RWPE1 (cell line): ENCODE measurements at regions not wholly inside any gene's neighbourhood (a gene's known extent, or its start where the extent isn't known, plus 50 kb on each side); places are given as distances from the start of the nearest gene placed in this dataset.
"Not testable (repeated sequence)": the region's sequence is repeated elsewhere in the genome, so short reads cannot be mapped to it uniquely, and the experiment has no call there.

Experiments used
- CTCF ChIA-PET: fragments of 350-600 bp; sonication (Branson Sonifier 250); formaldehyde crosslinking; extraction: SDS; loops from one replicate; lab custom pipeline; 2021; lab: Yijun Ruan, JAX
- POLR2A ChIA-PET: fragments of 400-600 bp; formaldehyde crosslinking; extraction: SDS; loops from one replicate; lab custom pipeline; 2020; ENCODE audit warnings: antibody characterized with exemption; ENCODE audit not compliant: low non-redundant PET; lab: Yijun Ruan, JAX
- DNase-seq: peaks from one replicate; pipeline ENCODE4 v3.0.0; 2012; ENCODE audit warnings: low spot score
- H3K27ac ChIP-seq: fragments of 450-650 bp; 2 replicates; pipeline ENCODE4 v1.5.1; 2017
- TF ChIP-seq, protein P1 (sequence below): fragments of 450-650 bp; conservative IDR thresholded peaks from 2 replicates; pipeline ENCODE4 v1.5.1; 2017; ENCODE audit warnings: low read depth, mild to moderate bottlenecking

DNA sequence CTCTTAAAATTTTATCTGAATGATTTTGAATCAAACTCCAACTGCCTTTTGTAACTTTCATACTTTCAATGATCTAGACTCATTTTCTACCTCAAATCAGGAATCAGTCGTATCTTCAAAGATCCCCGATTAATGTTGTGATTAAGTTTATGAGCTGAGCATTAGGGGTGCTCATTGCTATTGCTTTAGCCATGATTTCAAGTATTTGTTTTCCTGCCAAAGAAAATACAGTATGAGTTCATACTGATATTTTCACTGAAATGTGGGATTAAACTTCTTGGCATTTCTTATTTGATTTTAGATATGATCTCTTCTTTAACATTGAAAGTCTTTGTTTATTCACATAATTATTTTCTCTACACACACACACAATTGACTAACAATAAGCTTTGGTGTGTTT is 785.6 kb downstream of the NTRK3 start:
- TF ChIP-seq, protein P1, sequence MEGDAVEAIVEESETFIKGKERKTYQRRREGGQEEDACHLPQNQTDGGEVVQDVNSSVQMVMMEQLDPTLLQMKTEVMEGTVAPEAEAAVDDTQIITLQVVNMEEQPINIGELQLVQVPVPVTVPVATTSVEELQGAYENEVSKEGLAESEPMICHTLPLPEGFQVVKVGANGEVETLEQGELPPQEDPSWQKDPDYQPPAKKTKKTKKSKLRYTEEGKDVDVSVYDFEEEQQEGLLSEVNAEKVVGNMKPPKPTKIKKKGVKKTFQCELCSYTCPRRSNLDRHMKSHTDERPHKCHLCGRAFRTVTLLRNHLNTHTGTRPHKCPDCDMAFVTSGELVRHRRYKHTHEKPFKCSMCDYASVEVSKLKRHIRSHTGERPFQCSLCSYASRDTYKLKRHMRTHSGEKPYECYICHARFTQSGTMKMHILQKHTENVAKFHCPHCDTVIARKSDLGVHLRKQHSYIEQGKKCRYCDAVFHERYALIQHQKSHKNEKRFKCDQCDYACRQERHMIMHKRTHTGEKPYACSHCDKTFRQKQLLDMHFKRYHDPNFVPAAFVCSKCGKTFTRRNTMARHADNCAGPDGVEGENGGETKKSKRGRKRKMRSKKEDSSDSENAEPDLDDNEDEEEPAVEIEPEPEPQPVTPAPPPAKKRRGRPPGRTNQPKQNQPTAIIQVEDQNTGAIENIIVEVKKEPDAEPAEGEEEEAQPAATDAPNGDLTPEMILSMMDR, result no peak
- H3K27ac ChIP-seq, result no peak overlapping the region
- POLR2A ChIA-PET, result no interaction called here
- CTCF ChIA-PET, result interaction anchor here (0.6 kb wide), 1 partner anchor 319 kb away, joined by 3 read pairs; no protein-coding TSS in a partner anchor
- DNase-seq, result no peak

DNA sequence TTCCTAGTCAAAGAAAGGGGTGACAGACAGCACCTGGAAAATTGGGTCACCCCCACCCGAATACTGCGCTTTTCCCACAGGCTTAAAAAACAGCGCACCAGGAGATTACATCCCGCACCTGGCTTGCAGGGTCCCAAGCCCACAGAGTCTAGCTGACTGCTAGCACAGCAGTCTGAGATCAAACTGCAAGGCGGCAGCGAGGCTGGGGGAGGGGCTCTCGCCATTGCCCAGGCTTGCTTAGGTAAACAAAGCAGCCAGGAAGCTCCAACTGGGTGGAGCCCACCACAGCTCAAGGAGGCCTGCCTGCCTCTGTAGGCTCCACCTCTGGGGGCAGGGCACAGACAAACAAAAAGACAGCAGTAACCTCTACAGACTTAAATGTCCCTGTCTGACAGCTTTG is 792.6 kb downstream of the NTRK3 start:
- H3K27ac ChIP-seq, CTCF ChIA-PET, POLR2A ChIA-PET, DNase-seq: not testable (repeated sequence)

DNA sequence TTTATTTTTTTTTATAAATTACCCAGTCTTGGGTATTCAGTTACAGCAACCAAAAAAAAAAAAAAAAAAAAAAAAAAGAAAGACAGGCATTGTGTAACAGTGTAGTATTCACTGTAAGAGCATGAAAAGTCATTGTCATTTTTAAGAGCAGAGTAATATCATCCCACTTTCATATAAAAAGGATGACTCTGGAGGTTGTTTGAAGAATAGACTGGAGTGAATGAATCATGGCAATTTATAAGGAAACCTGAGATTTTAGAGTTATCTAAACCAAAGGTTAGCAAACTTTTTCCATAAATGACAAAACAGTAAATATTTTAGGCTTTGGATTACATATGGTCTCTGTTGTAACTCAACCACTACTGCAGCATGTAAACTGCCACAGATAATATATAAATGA is 794.9 kb downstream of the NTRK3 start:
- ChIA-PET CTCF (no interaction called here), POLR2A (no interaction called here)
- DNase-seq, result no peak
- TF ChIP-seq, protein P1, result no peak
- no peak overlapping the region for H3K27ac ChIP-seq

DNA sequence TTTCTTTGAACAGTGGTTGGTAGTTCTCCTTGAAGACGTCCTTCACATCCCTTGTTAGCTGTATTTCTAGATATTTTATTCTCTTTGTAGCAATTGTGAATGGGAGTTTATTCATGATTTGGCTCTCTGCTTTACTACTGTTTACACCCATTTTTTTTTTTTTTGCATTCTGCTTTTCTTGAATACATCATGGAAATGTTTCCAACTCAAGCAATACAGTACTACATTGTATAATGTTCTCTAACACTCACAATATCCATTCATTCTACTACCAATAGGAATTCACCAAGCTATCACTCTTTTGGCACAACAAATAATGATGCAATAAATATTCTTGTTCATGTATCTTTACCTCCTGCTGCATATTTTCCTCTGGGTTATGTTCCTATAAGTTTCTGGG is 801.7 kb downstream of the NTRK3 start:
- ChIA-PET CTCF (no interaction called here), POLR2A (interaction anchor here (0.7 kb wide), 1 partner anchor 1563 kb away, joined by 12 read pairs; no protein-coding TSS in a partner anchor)
- TF ChIP-seq, protein P1, result no peak
- H3K27ac ChIP-seq, result no peak overlapping the region
- no peak for DNase-seq

DNA sequence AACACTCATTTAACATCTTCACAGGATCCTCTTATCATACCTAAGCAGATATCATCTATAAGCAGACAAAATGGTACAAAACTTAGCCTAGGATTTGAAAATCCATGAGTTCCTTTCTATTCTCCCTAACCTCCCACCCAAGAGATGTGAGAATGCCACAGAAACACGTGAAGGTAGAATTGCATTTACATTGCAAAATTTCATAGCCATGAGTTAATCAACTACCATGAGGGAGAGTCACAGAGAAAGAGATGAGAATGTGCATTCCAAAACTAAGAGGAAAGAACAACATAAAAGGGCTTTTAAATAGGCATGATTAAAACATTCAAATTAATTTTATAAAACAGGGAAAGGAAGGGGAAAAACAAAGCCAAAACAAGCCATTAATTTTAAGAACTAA is 806.2 kb downstream of the NTRK3 start:
- H3K27ac ChIP-seq, result no peak overlapping the region
- ChIA-PET POLR2A (no interaction called here), CTCF (no interaction called here)
- TF ChIP-seq, protein P1, result no peak
- DNase-seq, result no peak

DNA sequence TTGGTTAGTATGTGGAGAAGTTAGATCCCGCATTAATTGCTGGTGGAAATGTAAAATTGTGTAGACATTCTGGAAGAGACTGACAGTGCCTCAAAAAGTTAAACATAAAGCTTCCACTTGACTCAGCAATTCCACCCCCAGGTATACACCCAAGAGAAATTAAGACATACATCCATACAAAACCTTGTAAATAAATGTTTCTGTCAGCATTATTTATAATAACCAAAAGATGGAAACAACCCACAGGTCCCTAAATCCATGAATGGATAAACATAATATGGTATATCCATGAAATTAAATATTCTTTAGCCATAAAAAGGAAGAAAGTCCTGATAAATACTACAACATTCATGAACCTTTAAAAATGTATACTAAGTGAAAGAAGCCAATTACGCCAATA is 817.4 kb downstream of the NTRK3 start:
- ChIA-PET CTCF (no interaction called here), POLR2A (no interaction called here)
- H3K27ac ChIP-seq, result no peak overlapping the region
- DNase-seq, result no peak
- TF ChIP-seq, protein P1, result no peak

DNA sequence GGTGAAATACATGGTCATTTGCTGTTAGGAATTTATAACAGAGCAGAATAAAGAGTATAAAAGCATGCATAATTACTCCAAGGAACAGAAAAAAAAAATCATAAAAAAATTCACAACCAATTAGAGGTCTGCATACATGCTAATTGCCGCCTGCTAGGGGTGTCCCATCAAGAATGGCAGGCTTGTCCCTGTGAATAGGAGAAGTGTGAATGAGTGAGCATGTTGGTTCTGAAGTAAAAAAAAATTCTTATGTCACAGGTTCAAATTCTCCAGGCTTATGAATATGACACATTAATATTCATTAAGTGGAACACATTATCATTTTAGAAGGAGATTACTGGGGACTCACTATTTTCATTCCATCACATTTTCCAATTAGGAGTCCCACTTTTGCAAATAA is 822.7 kb downstream of the NTRK3 start:
- H3K27ac ChIP-seq, result no peak overlapping the region
- POLR2A ChIA-PET, result no interaction called here
- CTCF ChIA-PET, result no interaction called here
- TF ChIP-seq, protein P1, result no peak
- DNase-seq, result no peak
